Calu3 (cell line): ENCODE measurements at regions not wholly inside any gene's neighbourhood (a gene's known extent, or its start where the extent isn't known, plus 50 kb on each side); places are given as distances from the start of the nearest gene placed in this dataset.

Source experiments
- BruUV-seq: library from RNA; stranded (reverse); fragments of 400-500 nt; replicated peaks from 2 replicates; lab custom pipeline; 2021; lab: Mats Ljungman, UMichigan
- CTCF ChIA-PET: fragments of 300-600 bp; sonication (Branson Sonifier 250); formaldehyde crosslinking; loops from one replicate; lab custom pipeline; 2022; ENCODE audit warnings: antibody characterized with exemption; lab: Charles Lee
- DNase-seq: peaks from one replicate; pipeline ENCODE4 v3.0.0; 2022
- H3K27ac Mint-ChIP-seq: one replicate; pipeline ENCODE4 v1.8.0; 2022; ENCODE audit warnings: mixed read lengths; ENCODE audit not compliant: unreplicated experiment
- H3K27me3 Mint-ChIP-seq: one replicate; pipeline ENCODE4 v1.8.0; 2022; ENCODE audit warnings: mixed read lengths; ENCODE audit not compliant: unreplicated experiment
- H3K36me3 Mint-ChIP-seq: one replicate; pipeline ENCODE4 v1.8.0; 2022; ENCODE audit warnings: mild to moderate bottlenecking, moderate library complexity, mixed read lengths; ENCODE audit not compliant: insufficient read depth, unreplicated experiment
- H3K4me1 Mint-ChIP-seq: one replicate; pipeline ENCODE4 v1.8.0; 2022; ENCODE audit warnings: mild to moderate bottlenecking, low read depth, mixed read lengths; ENCODE audit not compliant: unreplicated experiment
- H3K4me3 Mint-ChIP-seq: one replicate; pipeline ENCODE4 v1.8.0; 2022; ENCODE audit warnings: mild to moderate bottlenecking, low read depth, moderate library complexity, mixed read lengths; ENCODE audit not compliant: unreplicated experiment
- H3K9me3 Mint-ChIP-seq: one replicate; pipeline ENCODE4 v1.8.0; 2022; ENCODE audit warnings: low read depth, mixed read lengths; ENCODE audit not compliant: unreplicated experiment
- intact Hi-C: fragments of 100-400 bp; cut with micrococcal nuclease; formaldehyde crosslinking; loops from one replicate; pipeline ENCODE4 v1.10.0; 2022; ENCODE audit not compliant: unreplicated experiment
- TF ChIP-seq, protein P1 (sequence below): fragments of 200-600 bp; IDR thresholded peaks from one replicate; pipeline ENCODE4 v1.8.0; 2022; ENCODE audit warnings: antibody characterized with exemption; ENCODE audit not compliant: unreplicated experiment

DNA sequence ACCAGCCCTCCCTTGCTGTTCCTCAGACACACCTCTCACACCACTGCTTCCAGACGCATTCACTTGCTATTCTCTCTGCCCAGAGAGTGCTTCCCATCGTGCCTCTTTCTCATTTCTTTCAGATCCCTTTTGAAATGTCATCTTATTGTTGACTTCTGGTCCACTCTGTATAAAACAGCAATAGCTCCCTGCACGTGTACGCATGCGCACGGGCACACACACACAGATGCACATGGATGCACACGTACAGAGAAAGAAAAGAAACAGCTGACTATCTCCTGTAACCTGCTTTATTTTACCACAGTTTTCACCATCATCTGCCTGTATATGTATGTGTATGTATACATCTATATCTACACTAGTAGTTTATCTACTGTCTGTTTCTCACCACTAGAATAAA is 285.9 kb upstream of the NR5A2 start:
- BruUV-seq: no TSS peak
- no peak overlapping the region for H3K4me3 Mint-ChIP-seq
- TF ChIP-seq, protein P1, sequence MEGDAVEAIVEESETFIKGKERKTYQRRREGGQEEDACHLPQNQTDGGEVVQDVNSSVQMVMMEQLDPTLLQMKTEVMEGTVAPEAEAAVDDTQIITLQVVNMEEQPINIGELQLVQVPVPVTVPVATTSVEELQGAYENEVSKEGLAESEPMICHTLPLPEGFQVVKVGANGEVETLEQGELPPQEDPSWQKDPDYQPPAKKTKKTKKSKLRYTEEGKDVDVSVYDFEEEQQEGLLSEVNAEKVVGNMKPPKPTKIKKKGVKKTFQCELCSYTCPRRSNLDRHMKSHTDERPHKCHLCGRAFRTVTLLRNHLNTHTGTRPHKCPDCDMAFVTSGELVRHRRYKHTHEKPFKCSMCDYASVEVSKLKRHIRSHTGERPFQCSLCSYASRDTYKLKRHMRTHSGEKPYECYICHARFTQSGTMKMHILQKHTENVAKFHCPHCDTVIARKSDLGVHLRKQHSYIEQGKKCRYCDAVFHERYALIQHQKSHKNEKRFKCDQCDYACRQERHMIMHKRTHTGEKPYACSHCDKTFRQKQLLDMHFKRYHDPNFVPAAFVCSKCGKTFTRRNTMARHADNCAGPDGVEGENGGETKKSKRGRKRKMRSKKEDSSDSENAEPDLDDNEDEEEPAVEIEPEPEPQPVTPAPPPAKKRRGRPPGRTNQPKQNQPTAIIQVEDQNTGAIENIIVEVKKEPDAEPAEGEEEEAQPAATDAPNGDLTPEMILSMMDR: no peak
- intact Hi-C loops: no loop called here
- no peak overlapping the region for H3K27ac Mint-ChIP-seq
- no peaks in the 10 kb centered on the region for H3K9me3 Mint-ChIP-seq
- no peaks in the 10 kb centered on the region for H3K4me1 Mint-ChIP-seq
- no peaks in the 10 kb centered on the region for H3K27me3 Mint-ChIP-seq
- DNase-seq: no peak
- no peaks in the 10 kb centered on the region for H3K36me3 Mint-ChIP-seq
- CTCF ChIA-PET: interaction anchor here (1.2 kb wide), 1 partner anchor 17 kb away, joined by 3 read pairs; no protein-coding TSS in a partner anchor

DNA sequence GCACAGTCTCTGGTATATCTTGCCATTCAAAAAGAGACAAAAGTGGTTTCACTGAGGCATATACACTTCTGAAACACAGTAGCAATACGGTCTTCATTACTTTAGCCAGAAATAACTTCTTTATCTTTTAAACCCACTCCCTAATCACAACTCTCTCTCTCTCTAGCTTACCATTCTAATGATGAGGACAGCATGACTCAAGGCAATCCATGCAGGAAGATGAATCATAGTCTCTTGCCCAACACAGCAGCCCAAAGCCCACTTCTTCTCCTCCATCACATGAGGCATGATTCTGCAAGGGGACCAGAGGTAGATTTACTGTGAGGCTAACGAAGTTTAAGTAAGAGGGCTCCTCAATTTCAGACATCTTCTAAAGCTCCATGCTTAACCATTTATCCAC is 285.0 kb upstream of the NR5A2 start:
- H3K4me1 Mint-ChIP-seq: no peaks in the 10 kb centered on the region
- no TSS peak for BruUV-seq
- TF ChIP-seq, protein P1: no peak
- no peaks in the 10 kb centered on the region for H3K9me3 Mint-ChIP-seq
- H3K36me3 Mint-ChIP-seq: no peaks in the 10 kb centered on the region
- no peak overlapping the region for H3K27ac Mint-ChIP-seq
- H3K27me3 Mint-ChIP-seq: no peaks in the 10 kb centered on the region
- intact Hi-C loops: no loop called here
- no peak overlapping the region for H3K4me3 Mint-ChIP-seq
- CTCF ChIA-PET: interaction anchor here (0.7 to 1.2 kb wide), 2 partner anchors 18 to 329 kb away, joined by 3 read pairs; no protein-coding TSS in a partner anchor
- DNase-seq: peak; percentile 27

DNA sequence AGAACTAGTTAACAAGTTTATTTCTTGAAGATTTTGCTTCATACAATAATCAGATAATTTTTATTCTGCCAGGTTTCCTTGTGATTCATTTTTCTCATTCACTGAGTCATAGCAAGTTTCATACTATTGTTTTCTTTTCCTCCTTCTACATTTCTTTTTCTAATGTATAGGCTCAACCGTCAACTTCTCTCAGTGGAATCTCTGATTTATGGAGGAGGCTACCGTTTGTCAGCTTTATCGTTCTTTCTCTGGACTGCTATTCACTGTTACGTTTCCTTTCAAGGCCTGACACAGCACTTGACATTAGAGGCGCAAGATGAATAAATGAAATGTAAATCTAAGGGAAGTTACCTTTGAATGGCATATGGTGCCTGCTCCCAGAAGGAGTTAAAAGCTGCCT is 284.3 kb upstream of the NR5A2 start:
- H3K27ac Mint-ChIP-seq: no peak overlapping the region
- BruUV-seq: no TSS peak
- H3K9me3 Mint-ChIP-seq: no peaks in the 10 kb centered on the region
- no peaks in the 10 kb centered on the region for H3K36me3 Mint-ChIP-seq
- no peaks in the 10 kb centered on the region for H3K4me1 Mint-ChIP-seq
- DNase-seq: no peak
- H3K4me3 Mint-ChIP-seq: no peak overlapping the region
- CTCF ChIA-PET: no interaction called here
- TF ChIP-seq, protein P1: no peak
- no peaks in the 10 kb centered on the region for H3K27me3 Mint-ChIP-seq
- intact Hi-C loops: no loop called here

DNA sequence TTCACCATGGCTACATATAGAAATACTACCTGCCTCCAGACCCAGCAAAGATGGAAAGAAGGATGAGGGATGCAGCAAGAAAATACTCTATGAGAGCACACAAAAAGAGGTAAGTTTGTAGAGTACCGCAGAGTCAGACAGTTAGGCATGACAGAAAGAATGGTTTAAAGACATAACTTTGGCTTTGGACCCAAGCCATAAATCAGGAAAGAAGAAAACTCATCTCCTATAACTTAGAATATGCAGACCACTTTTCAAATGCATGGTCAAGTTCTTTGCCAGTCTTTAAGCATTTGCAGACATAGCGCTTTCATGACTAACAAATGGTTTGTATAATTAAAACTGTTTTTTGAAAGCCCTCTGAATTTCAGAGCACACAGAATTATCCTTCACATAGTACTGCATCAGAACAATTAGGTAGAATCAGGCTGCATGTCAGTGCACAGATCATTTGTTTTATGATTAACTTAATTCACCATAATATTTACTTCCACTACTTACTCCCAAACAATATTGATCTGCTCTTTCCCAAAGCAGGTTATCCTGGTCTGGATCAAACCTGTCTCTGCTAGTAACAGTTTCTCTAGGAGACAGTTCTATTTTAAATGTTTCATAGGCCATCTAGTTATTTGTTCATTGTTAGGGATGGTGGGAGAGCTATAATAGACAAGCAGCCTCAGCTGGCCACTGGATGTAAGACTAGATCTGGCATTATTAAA is 280.7 kb upstream of the NR5A2 start:
- BruUV-seq: no TSS peak
- H3K27me3 Mint-ChIP-seq: no peaks in the 10 kb centered on the region
- TF ChIP-seq, protein P1: no peak
- CTCF ChIA-PET: interaction anchor here (0.6 kb wide), 1 partner anchor 262 kb away, joined by 3 read pairs; no protein-coding TSS in a partner anchor
- H3K27ac Mint-ChIP-seq: no peak overlapping the region
- intact Hi-C loops: no loop called here
- H3K4me1 Mint-ChIP-seq: no peaks in the 10 kb centered on the region
- no peaks in the 10 kb centered on the region for H3K9me3 Mint-ChIP-seq
- H3K36me3 Mint-ChIP-seq: no peaks in the 10 kb centered on the region
- H3K4me3 Mint-ChIP-seq: no peak overlapping the region
- no peak for DNase-seq
